GM23338 (cell line): ENCODE measurements at regions not wholly inside any gene's neighbourhood (a gene's known extent, or its start where the extent isn't known, plus 50 kb on each side); places are given as distances from the start of the nearest gene placed in this dataset.

Experiments
- ATAC-seq: fragments of 200-7000 bp; cut with Tn5 transposase; 3 replicates; pipeline ENCODE4 v1.9.1; 2020
- DNase-seq: peaks from one replicate; pipeline ENCODE4 v3.0.0-alpha.2; 2015; ENCODE audit warnings: low spot score
- H2AFZ ChIP-seq: fragments of 200-600 bp; sonication (generic); 2 replicates; pipeline ENCODE4 v1.8.0; 2016; ENCODE audit warnings: antibody characterized with exemption, mild to moderate bottlenecking, moderate library complexity
- H3F3A ChIP-seq: fragments of 200-600 bp; sonication (generic); replicated peaks from 2 replicates; pipeline ENCODE4 v1.8.0; 2017; ENCODE audit warnings: antibody characterized with exemption, mixed run types, low read depth
- H3K27ac ChIP-seq: fragments of 200-600 bp; sonication (generic); 2 replicates; pipeline ENCODE4 v1.6.1; 2016; ENCODE audit warnings: low read depth
- H3K27me3 ChIP-seq: fragments of 200-600 bp; sonication (generic); 2 replicates; pipeline ENCODE4 v1.8.0; 2016; ENCODE audit warnings: mild to moderate bottlenecking, mixed run types, moderate library complexity; ENCODE audit not compliant: insufficient read depth
- H3K36me3 ChIP-seq: fragments of 200-600 bp; sonication (generic); 2 replicates; pipeline ENCODE4 v1.8.0; 2016; ENCODE audit warnings: mild to moderate bottlenecking; ENCODE audit not compliant: insufficient read depth
- H3K4me1 ChIP-seq: fragments of 200-600 bp; sonication (generic); 2 replicates; pipeline ENCODE4 v1.8.0; 2016; ENCODE audit warnings: mild to moderate bottlenecking, moderate library complexity; ENCODE audit not compliant: insufficient read depth
- H3K4me2 ChIP-seq: fragments of 200-600 bp; sonication (generic); 2 replicates; pipeline ENCODE4 v1.7.1; 2017; ENCODE audit warnings: mixed run types
- H3K4me3 ChIP-seq: fragments of 200-600 bp; sonication (generic); 2 replicates; pipeline ENCODE4 v1.6.1; 2016; ENCODE audit warnings: mixed run types
- H3K79me2 ChIP-seq: fragments of 200-600 bp; sonication (generic); replicated peaks from 2 replicates; pipeline ENCODE4 v1.8.0; 2017; ENCODE audit warnings: mild to moderate bottlenecking; ENCODE audit not compliant: insufficient read depth
- H3K9me2 ChIP-seq: fragments of 200-600 bp; sonication (generic); 2 replicates; pipeline ENCODE4 v1.8.0; 2017; ENCODE audit not compliant: insufficient read depth
- H4K20me1 ChIP-seq: fragments of 200-600 bp; sonication (generic); replicated peaks from 2 replicates; pipeline ENCODE4 v1.8.0; 2017; ENCODE audit warnings: mild to moderate bottlenecking; ENCODE audit not compliant: insufficient read depth
- H3K27ac Mint-ChIP-seq: 2 replicates; pipeline ENCODE4 v1.8.0; 2020; ENCODE audit warnings: inconsistent platforms, mild to moderate bottlenecking, moderate library complexity, mixed read lengths
- H3K27me3 Mint-ChIP-seq: 3 replicates; pipeline ENCODE4 v1.8.0; 2022; ENCODE audit warnings: low read depth, mild to moderate bottlenecking, moderate library complexity, mixed read lengths, inconsistent platforms; ENCODE audit not compliant: insufficient read depth, poor library complexity
- H3K36me3 Mint-ChIP-seq: 3 replicates; pipeline ENCODE4 v1.8.0; 2021; ENCODE audit warnings: low read depth, mild to moderate bottlenecking, inconsistent platforms, moderate library complexity, mixed read lengths
- H3K4me1 Mint-ChIP-seq: 3 replicates; pipeline ENCODE4 v1.8.0; 2020; ENCODE audit warnings: mild to moderate bottlenecking, inconsistent platforms, mixed read lengths
- H3K4me3 Mint-ChIP-seq: 3 replicates; pipeline ENCODE4 v1.8.0; 2021; ENCODE audit warnings: moderate library complexity, mild to moderate bottlenecking, inconsistent platforms, mixed read lengths
- H3K9me3 Mint-ChIP-seq: 3 replicates; pipeline ENCODE4 v1.8.0; 2020; ENCODE audit warnings: moderate library complexity, mild to moderate bottlenecking, inconsistent platforms, mixed read lengths
- CREB1 ChIP-seq: fragments of 250-450 bp; sonication (Bioruptor Pico); IDR thresholded peaks from 2 replicates; pipeline ENCODE4 v1.5.0; 2020; ENCODE audit warnings: low read depth, mild to moderate bottlenecking, moderate library complexity
- ETS1 ChIP-seq: IDR thresholded peaks from 2 replicates; pipeline ENCODE4 v1.6.1; 2016; ENCODE audit warnings: antibody characterized with exemption
- REST ChIP-seq: IDR thresholded peaks from one replicate; pipeline ENCODE4 v1.6.1; 2018; ENCODE audit warnings: antibody characterized with exemption; ENCODE audit not compliant: unreplicated experiment
- ZNF331 ChIP-seq: fragments of 250-450 bp; sonication (Bioruptor Pico); IDR thresholded peaks from 2 replicates; pipeline ENCODE4 v1.5.0; 2020; ENCODE audit warnings: low read depth, mild to moderate bottlenecking, moderate library complexity
- ZNF462 ChIP-seq: fragments of 250-450 bp; sonication (Bioruptor Pico); IDR thresholded peaks from 2 replicates; pipeline ENCODE4 v1.5.0; 2020; ENCODE audit warnings: mild to moderate bottlenecking, moderate library complexity

- TF ChIP-seq ZNF462 = no peak
- TF ChIP-seq REST = no peak
- TF ChIP-seq ETS1 = no peak
- TF ChIP-seq ZNF331 (CRISPR knock-in tag) = no peak
- no peak for TF ChIP-seq CREB1 (CRISPR knock-in tag)
- Mint-ChIP-seq H3K4me3 (no peak overlapping the region), H3K9me3 (no peaks in the 10 kb centered on the region; the same call in 2 of the 3 replicates), H3K27ac (no peak overlapping the region), H3K4me1 (no peaks in the 10 kb centered on the region), H3K36me3 (no peaks in the 10 kb centered on the region), H3K27me3 (no peaks in the 10 kb centered on the region)
- no peaks in the 10 kb centered on the region for H3K36me3 ChIP-seq
- no peaks in the 10 kb centered on the region for H4K20me1 ChIP-seq
- H3K27me3 ChIP-seq = no peaks in the 10 kb centered on the region
- H3K4me2 ChIP-seq = no peak overlapping the region
- ATAC-seq (no peak), DNase-seq (no peak)
- no peak overlapping the region for H3K27ac ChIP-seq
- H2AFZ ChIP-seq = no peak overlapping the region
- no peaks in the 10 kb centered on the region for H3K9me2 ChIP-seq
- no peaks in the 10 kb centered on the region for H3K79me2 ChIP-seq
- H3F3A ChIP-seq = no peaks in the 10 kb centered on the region
- H3K4me1 ChIP-seq = no peaks in the 10 kb centered on the region
- H3K4me3 ChIP-seq = no peak overlapping the region
Measured at GRCh38 chr6:23635150-23635549, 490.9 kb upstream of the NRSN1 start.
